Stimulated activated CD4-positive, alpha-beta T cell treated with anti-CD3 and anti-CD28 coated beads, Interleukin-2, amount 100 ng/mL, for 4 hours (primary cell): ENCODE measurements at regions not wholly inside any gene's neighbourhood (a gene's known extent, or its start where the extent isn't known, plus 50 kb on each side); places are given as distances from the start of the nearest gene placed in this dataset.
A peak's percentile ranks its signal among the peaks of the same experiment; 100 is the strongest.

ENCODE experiments used
- DNase-seq: peaks from one replicate; pipeline ENCODE4 v3.0.0-alpha.2; 2020; ENCODE audit warnings: low read depth

DNA sequence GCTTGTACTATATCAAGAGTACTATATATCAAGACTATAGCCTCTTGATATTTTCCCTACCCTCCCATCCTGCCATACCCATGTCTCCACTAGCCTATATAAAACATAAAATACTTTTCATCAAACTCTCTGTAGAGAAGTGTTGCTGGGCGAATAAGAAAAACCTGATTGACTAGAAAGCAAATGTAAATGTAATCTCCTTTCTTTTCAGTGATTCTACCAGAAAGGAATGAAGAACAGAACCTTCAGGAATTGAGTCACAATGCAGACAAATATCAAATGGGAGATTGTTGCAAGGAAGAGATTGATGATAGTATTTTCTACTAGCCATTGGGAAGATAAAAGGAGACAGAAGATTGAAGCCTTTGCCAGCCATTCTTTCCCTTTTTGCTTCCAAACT, 89.2 kb downstream of the KCNRG start:
- no peak for DNase-seq

GRCh38 chr13:50106559-50106958, 91.3 kb downstream of the KCNRG start:
- no peak for DNase-seq

DNA sequence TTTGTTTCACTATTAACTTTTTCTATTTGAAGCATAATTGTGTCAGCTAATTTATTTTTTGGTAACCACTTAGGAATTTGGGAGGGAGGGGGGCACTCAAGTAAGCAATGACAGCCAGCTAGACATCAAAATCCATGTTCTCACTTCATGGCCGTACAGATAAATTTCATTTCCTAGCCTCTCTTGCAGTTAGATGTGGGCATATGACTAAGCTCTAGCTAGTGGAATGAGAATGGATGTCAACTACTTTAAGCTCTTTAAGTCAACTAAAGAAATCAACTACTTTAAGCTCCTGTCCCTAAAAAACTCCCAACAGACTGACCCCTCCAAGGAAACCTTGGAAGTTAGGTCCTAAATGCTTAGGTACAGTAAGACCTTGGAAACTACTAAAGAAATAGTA, 92.0 kb downstream of the KCNRG start:
- no peak for DNase-seq

DNA sequence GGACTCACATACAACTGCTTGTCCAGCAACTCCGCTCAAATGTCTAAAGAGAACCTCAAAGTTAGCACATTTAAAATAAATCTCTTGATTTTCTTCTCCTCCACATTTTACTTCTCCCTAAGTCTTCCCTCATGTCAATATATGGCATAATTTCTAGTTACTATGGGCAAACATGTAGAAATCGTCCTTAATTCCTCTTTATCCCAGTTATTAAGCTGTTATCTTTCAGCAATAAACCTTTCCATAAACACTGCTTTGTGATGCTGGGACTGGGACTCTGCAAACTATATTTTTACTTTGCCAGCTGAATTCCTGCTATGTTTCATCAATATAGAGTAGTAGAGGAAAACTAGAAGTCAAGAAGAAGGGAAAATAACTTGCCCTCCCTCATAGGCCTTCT, 99.7 kb downstream of the KCNRG start:
- no peak for DNase-seq

GRCh38 chr13:50115695-50116094, 100.5 kb downstream of the KCNRG start:
- no peak for DNase-seq

GRCh38 chr13:50116430-50116973, 101.3 kb downstream of the KCNRG start:
- no peak for DNase-seq

DNA sequence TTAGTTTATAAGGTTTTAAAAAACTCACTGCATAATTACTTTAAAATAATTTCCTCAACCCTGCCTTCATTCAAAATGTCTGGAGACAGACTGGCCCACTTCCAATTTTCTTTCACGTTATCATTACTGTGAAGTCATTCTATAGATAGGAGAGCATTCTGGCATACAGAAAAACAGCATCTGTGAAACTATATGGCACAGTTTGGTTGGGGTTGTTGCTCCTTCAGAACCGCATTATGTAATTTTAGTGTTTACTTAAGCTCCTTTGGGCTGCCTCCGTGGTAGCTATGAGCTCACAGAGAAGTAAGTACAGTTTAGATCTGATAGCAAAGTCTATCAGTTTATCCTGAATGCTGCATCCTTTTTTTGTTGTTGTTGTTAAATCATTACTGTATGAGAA, 104.3 kb downstream of the KCNRG start:
- no peak for DNase-seq

GRCh38 chr13:50122455-50122854, 107.2 kb downstream of the KCNRG start:
- DNase-seq = no peak

DNA sequence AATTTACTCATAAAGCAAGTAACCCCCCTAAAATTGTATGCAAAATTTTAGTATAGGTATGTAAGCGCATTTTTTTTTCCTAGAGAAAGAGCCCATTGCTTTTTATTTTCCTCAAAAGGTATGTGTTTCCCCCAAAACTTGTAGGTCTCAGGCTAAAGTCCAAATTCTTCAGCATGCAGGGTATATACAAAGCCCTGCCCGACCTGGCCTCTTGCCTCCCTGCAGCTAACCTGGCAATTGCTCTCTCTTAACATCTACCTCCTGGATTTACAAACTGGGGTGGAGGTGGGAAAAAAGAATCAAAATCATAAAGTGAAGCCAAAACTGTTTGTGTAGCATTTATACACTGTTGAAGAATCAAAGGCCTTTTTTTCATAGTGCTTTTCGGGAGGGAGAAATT, 107.8 kb downstream of the KCNRG start:
- DNase-seq = no peak

DNA sequence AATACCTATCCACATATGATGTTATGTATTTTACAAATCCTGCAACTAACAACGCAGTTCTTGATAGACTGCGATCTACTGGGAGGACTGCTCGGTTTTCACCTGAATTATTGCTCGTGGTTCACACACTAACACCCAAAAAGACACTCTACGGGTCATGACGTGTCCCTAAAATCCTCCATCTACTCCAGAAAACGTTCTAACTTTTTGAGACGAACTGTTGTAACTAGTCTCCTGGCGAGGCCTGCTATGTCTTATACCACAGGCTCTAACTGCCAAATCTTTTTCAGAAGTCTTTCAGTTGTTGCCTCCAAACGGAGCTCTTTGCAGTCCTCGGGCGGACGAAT, 108.2 kb downstream of the KCNRG start:
- no peak for DNase-seq

- DNase-seq = peak; percentile 62
Observed at GRCh38 chr13:50123862-50124535, 108.8 kb downstream of the KCNRG start.

GRCh38 chr13:50124536-50125303, 109.5 kb downstream of the KCNRG start:
- DNase-seq = peak; percentile 96

DNA sequence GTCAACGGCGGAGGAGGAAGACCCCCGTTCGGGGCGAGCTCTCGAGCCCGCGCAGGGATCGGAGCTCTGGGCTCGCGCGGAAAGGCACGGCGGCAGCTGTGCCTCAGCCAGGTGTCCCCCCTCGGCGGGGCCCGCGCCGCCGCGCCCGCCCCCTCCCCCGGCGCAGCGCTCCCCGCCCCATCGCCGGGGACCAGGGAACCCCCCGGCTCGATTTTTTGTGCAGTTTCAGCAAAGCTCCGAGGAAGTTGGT, 110.0 kb downstream of the KCNRG start:
- no peak for DNase-seq

DNA sequence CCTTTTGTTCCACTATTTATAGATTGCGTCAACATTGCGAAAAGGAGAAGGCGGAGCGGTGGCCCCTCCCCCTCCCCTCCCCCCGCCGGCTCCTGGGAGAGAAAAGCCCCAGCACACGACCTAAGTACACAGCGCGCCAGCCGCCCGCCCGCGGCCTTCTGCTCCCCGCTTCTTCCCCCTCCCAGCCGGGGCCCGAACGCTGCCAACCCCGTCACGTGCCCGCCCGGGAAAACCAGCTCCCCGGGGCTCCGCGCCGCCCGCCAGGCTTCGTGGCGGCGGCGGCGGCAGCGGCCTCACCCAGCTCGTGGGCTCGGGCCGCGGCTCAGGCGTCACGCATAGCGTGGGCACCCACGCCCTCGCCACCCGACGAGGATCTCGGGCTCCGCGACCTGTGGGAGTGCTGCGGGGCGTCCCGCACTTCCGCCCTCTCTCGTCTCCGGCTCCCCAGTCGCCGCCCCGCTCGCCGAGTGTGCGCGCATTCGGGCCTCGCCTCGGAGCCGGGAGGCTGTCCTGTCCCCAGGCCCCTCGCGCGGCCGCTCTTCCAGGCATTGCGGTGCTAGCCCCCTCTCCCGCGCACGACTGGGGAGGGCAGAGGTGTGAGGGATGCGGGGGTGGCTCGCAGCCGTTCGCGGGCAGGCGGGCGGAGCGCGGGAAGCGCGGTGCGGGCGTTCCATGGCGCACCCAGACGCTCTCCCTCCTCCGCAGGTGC, 110.5 kb downstream of the KCNRG start:
- DNase-seq = peak; percentile 84

- no peak for DNase-seq
Observed at GRCh38 chr13:50126263-50126992, 111.2 kb downstream of the KCNRG start.

DNA sequence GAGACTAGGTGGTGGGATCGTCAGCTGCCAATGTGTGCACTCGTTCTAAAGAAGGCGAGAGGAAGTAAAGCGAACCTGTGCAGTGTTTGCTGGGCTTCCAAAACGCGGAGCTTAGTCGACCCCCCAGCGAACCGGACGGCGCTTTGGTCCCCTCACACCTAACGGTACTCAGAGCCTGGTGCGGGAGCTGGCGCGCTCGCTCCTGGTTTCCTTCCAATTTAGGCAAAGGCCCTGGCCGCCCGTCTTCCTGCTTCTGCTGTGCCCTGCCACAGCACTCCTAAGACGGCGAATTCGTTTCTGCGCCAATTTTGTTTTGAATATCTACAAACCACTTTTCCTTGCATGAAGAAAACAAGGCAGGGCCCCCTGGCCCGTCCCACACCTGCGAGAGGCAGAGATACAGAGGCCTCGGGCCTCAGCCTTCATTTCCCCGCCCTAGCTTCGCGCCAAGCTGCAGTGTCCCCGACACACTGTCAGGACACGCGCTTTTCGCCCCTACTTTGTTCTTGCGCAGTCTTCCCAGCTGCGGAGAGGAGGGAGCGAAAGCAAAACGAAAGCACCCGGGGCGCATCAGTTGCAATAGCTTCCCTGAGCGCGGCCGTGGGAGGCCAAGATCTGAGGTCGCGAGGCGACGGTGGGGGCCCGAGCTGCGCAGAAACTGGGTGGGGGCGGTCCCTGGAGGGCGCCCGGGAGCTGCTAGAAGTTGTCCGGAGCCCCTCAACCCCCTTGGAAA, 111.9 kb downstream of the KCNRG start:
- DNase-seq = peak; percentile 68

DNA sequence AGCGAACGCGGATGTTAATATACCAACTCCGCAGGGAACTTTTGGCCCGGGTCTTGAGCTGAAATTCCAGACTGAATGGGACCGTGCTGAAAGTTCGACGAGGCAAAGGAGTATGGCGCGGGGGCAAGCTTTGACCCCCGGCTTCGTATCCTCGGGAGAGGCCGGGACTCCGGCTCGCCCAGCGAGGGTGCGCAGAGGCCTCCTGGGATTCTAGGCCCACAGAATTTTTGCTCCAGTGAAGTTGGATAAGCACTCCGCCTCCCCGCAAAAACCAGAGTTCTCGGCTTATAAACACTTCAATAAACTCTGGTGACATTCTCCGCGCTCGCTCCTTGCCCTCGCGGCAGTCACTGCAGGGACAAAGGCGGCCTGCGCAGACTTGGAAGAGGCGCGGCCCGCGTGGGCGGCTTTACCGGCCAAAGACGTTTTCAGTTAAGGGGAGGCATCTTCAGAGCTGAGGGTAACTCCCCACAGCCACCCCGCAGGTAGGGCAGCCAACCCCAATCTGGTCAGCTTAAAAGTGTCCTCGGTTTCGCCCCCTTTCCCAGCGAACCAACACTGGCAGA, 112.6 kb downstream of the KCNRG start:
- DNase-seq = no peak

GRCh38 chr13:50128428-50128931, 113.2 kb downstream of the KCNRG start:
- no peak for DNase-seq

DNA sequence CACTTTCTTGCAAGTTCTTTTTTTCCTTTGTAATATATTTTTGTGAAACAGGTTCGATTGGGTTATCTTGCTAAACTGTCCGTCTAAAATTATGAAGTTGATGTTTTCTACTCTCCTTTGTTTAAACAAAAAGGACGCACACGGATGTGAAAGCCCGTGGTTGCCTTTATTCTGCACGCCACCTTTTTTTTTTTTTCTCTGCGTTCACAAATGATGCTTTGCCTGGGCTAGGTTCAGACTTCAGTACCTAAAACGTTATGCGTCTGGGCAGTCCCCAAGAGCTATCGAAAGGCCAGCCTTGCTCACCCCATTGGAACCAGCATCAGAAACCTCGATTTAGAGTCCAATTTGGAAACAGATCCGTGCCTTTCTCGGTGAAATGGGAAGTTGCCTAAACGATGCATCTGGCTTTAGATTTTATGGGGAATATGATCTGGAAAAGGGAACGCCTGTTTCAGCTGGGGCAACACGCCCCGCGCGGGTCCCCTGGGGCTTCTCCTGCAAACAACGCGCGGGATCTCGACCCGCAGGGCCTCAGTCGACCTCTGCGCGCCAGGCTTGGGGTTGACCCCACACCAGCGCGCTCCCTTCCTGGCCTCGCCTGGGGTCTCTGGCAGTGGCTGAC, 113.9 kb downstream of the KCNRG start:
- DNase-seq = no peak

DNA sequence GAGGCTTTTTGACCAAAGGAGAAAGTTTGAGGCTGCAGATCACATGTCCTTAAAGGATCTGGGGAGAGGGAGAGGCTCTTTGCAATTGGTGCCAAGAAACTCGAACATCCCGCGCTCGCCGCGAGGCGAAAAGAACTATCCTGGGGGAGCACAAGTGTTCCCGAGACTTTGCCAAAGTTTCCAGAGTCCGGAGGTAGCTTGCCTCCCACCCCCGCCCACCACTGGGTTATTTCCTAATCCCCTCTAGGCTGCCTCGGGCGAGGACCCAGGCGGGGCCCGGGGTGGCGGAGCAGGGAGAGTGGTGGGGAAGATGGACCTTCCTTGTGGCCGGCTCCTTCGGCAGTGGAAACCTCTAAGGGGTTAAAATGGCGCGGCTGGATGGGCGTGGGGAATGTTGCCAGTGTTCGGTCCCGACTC, 114.5 kb downstream of the KCNRG start:
- no peak for DNase-seq
